ENCODE measurements at regions not wholly inside any gene's neighbourhood (a gene's known extent, or its start where the extent isn't known, plus 50 kb on each side); places are given as distances from the start of the nearest gene placed in this dataset.

GRCh38 chr4:126592088-126592487 is 1040.7 kb upstream of the INTU start:
- Histone ChIP-seq H3K27ac (no peak overlapping the region), H3K9me3 (peaks cover 0 to 1% (median 0%) of the 10 kb centered on the region in 3 donors), H3K4me1 (peaks cover 0 to 7% (median 0%) of the 10 kb centered on the region in 4 donors), H3K36me3 (no peaks in the 10 kb centered on the region), H3K4me3 (no peak overlapping the region), H3K27me3 (no peaks in the 10 kb centered on the region)
- intact Hi-C loops (cut with DNase I; ENCODE audit: low total_unique reads): no loop called here
- DNase-seq: no peak
- TF ChIP-seq CTCF (IDR thresholded peaks at IDR 0.05): no peak

GRCh38 chr4:126593626-126594025 is 1039.1 kb upstream of the INTU start:
- no peak overlapping the region for H3K4me3 ChIP-seq
- TF ChIP-seq CTCF (IDR thresholded peaks at IDR 0.05): no peak
- H3K36me3 ChIP-seq: no peaks in the 10 kb centered on the region
- H3K9me3 ChIP-seq: no peaks in the 10 kb centered on the region
- H3K4me1 ChIP-seq: peaks cover 0 to 7% (median 0%) of the 10 kb centered on the region in 4 donors
- DNase-seq: no peak
- intact Hi-C loops (cut with DNase I; ENCODE audit: low total_unique reads): no loop called here
- no peak overlapping the region for H3K27ac ChIP-seq
- no peaks in the 10 kb centered on the region for H3K27me3 ChIP-seq

GRCh38 chr4:126595643-126596042 is 1037.1 kb upstream of the INTU start:
- H3K9me3 ChIP-seq: no peaks in the 10 kb centered on the region
- H3K4me3 ChIP-seq: no peak overlapping the region
- intact Hi-C loops (cut with DNase I; ENCODE audit: low total_unique reads): no loop called here
- H3K4me1 ChIP-seq: peaks cover 0 to 7% (median 0%) of the 10 kb centered on the region in 4 donors
- H3K27me3 ChIP-seq: no peaks in the 10 kb centered on the region
- DNase-seq: no peak
- no peaks in the 10 kb centered on the region for H3K36me3 ChIP-seq
- TF ChIP-seq CTCF (IDR thresholded peaks at IDR 0.05): no peak
- H3K27ac ChIP-seq: no peak overlapping the region

- no peak for DNase-seq
- H3K4me1 ChIP-seq: no peaks in the 10 kb centered on the region
- intact Hi-C loops (cut with DNase I; ENCODE audit: low total_unique reads): no loop called here
- no peaks in the 10 kb centered on the region for H3K36me3 ChIP-seq
- no peaks in the 10 kb centered on the region for H3K27me3 ChIP-seq
- H3K4me3 ChIP-seq: no peak overlapping the region
- H3K27ac ChIP-seq: no peak overlapping the region
- no peak for TF ChIP-seq CTCF (IDR thresholded peaks at IDR 0.05)
- H3K9me3 ChIP-seq: no peaks in the 10 kb centered on the region
These were observed 1033.0 kb upstream of the INTU start for GRCh38 chr4:126599746-126600145.

GRCh38 chr4:126603210-126603609 is 1029.5 kb upstream of the INTU start:
- Histone ChIP-seq H3K27ac (no peak overlapping the region), H3K36me3 (no peaks in the 10 kb centered on the region), H3K9me3 (no peaks in the 10 kb centered on the region), H3K27me3 (no peaks in the 10 kb centered on the region), H3K4me1 (no peaks in the 10 kb centered on the region), H3K4me3 (no peak overlapping the region)
- no peak for TF ChIP-seq CTCF (IDR thresholded peaks at IDR 0.05)
- intact Hi-C loops (cut with DNase I; ENCODE audit: low total_unique reads): no loop called here
- no peak for DNase-seq

- DNase-seq: no peak
- no peaks in the 10 kb centered on the region for H3K27me3 ChIP-seq
- H3K27ac ChIP-seq: no peak overlapping the region
- no peaks in the 10 kb centered on the region for H3K36me3 ChIP-seq
- intact Hi-C loops (cut with DNase I; ENCODE audit: low total_unique reads): no loop called here
- no peaks in the 10 kb centered on the region for H3K9me3 ChIP-seq
- no peak for TF ChIP-seq CTCF (IDR thresholded peaks at IDR 0.05)
- no peak overlapping the region for H3K4me3 ChIP-seq
- no peaks in the 10 kb centered on the region for H3K4me1 ChIP-seq
These were observed 1028.9 kb upstream of the INTU start for GRCh38 chr4:126603825-126604224.
